Activated CD4-positive, alpha-beta T cell treated with anti-CD3 and anti-CD28 coated beads for 48 hours (primary cell): ENCODE measurements at regions not wholly inside any gene's neighbourhood (a gene's known extent, or its start where the extent isn't known, plus 50 kb on each side); places are given as distances from the start of the nearest gene placed in this dataset.

ENCODE experiments used
- DNase-seq: peaks from one replicate; pipeline ENCODE4 v3.0.0-alpha.2; 2020

GRCh38 chr2:45300026-45300750 lies 290.9 kb upstream of the SIX2 start:
- no peak for DNase-seq

DNA sequence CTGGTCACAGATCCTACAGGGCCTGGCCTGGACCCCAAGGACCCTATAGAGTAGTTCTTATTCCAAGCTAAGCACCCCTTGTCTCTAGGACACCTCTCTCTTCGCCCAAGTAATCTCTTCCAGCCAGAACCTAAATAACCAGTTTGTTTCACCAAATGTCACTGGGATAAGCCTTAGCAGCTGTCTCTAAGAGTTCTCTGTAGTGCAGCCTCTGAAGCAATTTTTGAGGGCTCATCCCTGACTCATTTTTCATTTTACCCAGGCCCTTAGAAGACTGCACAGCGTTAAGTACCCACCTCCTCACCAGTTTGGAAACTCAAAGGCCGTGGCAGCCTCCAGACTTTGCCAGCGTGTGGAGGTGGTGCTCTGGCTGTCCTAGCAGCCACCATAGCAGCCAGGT lies 290.1 kb upstream of the SIX2 start:
- DNase-seq: no peak

GRCh38 chr2:45293182-45293581 lies 283.9 kb upstream of the SIX2 start:
- no peak for DNase-seq

DNA sequence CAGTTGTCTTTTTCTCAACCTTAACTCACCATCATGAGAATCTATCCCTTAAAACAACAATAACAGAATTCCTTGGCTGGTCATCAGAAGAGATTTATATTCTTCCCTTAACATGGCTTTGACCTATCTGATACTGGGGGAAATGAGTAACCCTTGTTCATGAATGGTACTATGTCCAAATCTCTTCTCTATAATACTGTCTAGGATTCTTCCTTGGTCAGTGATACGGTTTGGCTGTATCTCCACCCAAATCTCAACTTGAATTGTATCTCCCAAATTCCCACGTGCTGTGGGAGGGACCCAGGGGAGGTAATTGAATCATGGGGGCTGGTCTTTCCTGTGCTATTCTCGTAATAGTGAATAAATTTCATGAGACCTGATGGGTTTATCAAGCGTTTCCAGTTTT lies 282.0 kb upstream of the SIX2 start:
- DNase-seq: no peak

DNA sequence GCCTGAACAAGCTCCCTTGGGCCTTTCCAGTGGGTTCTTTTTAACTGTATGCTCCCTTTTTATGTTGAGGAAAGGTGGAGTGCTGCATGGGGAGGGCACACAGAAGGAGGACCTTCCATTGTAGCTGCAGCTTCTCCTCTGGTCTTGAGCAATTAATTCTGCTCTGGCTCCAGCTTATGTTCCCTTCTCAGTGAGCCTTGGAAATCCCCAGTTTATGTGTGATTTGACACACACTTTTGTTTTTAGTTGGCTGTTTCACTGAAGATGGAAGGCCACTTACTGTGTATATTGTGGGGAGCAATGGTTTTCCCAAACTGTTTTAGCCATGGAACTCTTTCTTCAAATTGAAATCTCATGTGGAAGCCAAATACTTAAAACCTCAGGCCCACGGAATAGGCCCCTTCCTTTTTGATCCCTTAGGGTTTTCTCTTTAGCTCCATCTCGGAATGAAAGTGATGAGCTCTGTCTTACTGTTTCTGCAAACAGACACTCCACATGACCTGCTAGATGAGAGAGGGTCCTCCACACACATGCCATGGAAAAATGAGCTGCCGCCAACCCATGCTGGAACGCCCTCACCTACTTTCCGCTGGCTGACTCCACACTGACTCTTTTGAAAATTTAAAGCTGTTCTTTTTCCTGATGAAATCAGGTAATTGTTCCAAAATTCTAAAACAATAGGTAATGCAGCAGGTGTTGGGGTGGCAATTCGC lies 280.9 kb upstream of the SIX2 start:
- DNase-seq: peak; percentile 4

DNA sequence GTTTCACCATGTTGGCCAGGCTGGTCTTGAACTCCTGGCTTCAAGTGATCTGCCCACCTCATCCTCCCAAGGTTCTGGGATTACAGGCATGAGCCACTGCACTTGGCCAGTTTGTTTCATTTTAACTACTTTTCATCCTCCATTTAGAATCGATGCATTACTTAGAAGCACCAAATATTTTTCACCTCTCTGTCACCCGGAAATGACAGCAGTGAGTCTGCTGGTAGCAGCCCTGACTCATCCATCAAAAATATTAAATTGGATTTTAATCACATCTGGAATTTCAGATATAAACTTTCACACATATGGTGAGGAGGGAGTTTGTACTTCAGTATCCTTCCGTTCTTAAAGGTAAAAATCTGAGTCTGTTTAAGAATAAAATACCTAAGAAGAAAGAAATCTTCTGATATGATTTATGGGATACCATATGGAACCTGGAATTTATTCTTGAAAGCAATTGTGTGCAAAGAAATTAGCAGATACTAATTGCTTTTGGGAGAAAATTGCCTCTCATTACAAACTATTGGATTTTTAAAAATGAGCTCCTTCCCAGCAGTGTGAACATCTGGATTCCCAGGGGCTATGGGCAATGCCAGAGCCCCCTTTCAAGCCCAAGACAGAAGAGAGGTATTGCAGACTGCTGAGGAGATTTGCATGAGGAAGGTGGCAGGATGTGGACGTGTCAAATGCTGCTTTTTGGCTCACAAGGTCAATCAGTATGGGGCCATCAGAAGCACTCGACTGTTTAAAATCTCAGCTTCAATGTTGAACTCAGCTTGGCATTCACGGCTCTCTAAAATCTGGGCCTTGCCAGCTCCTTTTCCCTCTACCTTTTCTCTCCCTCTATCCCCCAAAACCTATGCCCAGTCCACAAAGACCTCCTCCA lies 279.5 kb upstream of the SIX2 start:
- DNase-seq: no peak

DNA sequence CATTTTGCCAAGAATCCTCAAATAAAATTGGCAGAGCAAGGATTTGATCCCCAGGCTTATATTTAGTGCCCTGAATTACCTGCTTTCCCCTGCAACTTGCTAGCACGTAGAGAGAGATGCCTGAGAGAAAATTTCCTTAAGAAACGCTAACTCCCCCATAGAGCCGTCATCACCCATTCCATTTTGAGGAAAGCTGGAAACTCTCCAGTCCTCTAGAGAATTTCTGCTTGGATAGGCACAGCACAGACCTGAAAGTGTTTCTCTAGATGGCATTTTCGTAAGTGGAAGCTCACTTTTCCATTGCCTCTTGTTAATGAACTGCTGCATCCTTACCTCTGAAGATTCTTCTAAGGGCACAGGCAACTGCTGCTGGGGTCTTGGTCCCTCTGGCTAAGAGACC lies 277.8 kb upstream of the SIX2 start:
- no peak for DNase-seq

- no peak for DNase-seq
These were observed 276.6 kb upstream of the SIX2 start for GRCh38 chr2:45285771-45286390.

DNA sequence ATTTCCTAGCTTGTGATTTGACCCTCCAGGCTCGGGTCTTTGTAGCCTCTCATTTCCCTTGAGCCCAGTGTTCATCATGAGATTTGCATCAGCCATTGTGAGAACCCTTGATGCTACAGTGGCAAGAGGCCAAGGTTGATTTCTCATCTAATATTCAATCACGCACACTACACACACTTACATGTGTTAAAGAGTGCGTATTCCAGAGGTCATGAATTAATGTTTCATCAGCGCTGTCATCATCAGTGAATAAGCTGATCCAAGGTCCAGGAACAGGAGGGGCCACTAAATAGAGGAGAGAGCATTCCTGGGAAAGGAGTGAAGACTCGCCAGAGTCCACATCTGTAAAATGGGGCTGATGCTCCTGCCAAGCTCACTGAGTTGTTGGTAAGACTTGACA lies 276.1 kb upstream of the SIX2 start:
- DNase-seq: no peak

DNA sequence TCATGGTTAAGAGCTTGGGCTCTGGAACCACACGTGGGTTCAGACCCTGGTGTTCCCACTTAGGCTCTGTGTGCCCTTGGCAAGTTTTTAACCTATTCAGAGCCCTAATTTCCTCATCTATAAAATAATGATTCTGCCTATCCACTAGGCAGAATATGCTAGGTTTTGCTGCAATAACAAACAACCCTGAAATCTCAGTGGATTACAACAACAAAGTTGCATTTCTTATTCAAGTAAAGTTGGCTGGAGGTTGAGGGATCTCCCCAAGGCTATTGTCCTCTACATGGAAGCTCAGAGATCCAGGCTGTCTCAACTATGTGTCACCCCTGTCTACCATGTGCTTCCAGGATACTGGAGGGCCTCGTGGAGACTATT lies 275.4 kb upstream of the SIX2 start:
- DNase-seq: no peak

GRCh38 chr2:45283764-45284620 lies 274.7 kb upstream of the SIX2 start:
- DNase-seq: no peak

DNA sequence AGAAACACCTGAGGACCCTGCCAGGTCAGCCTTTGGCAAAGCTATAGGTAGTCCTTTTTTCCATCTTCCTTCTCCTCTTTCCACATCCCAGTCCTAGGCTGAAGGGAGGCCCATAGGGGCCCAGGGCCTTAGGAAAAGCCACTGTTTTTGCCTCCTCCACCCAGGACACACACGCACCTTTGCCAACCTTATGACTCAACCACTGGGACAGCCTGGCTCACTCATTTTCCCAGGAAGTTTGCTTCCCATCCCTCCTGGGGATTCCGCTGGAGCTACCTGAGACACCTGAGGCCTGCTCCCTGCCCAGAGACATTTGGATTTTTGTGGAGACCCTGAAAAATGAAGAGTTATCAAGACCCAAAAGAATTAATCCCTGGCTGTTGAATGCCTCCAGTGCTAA lies 273.4 kb upstream of the SIX2 start:
- no peak for DNase-seq

- DNase-seq: no peak
These were observed 272.1 kb upstream of the SIX2 start for GRCh38 chr2:45281311-45281710.

GRCh38 chr2:45280794-45281193 lies 271.5 kb upstream of the SIX2 start:
- DNase-seq: no peak

- DNase-seq: no peak
These were observed 270.1 kb upstream of the SIX2 start for GRCh38 chr2:45279356-45279755.

GRCh38 chr2:45278365-45279078 lies 269.3 kb upstream of the SIX2 start:
- no peak for DNase-seq

GRCh38 chr2:45276914-45277313 lies 267.7 kb upstream of the SIX2 start:
- no peak for DNase-seq

GRCh38 chr2:45275806-45276205 lies 266.6 kb upstream of the SIX2 start:
- DNase-seq: no peak

DNA sequence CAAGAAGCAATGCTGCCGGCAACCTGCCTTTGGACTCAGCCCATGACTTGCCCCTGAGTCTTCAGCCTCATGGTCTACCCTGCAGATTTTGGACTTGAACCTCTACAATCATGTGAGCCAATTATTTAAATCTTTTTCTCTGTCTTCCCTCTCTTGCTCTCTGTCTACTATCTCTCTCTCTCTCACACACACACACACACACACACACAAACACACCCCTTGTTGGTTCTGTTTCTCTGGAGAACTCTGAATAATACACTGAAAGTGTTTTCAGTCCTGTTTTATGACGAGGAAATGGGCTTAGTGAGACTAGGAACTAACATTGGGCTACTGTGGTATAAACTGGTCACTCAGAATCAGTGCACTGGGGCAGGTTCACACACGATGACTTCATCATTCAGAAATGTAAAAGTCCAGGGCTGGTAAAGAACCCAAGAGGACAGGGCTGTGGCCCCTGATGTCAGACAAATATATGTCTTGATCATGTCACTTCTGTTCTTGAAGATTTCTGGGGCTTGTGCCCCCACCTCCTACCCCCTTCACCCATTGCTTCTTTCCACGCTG lies 266.1 kb upstream of the SIX2 start:
- no peak for DNase-seq

- DNase-seq: no peak
These were observed 265.1 kb upstream of the SIX2 start for GRCh38 chr2:45274250-45274926.
